GM19023 (cell line): ENCODE measurements at regions not wholly inside any gene's neighbourhood (a gene's known extent, or its start where the extent isn't known, plus 50 kb on each side); places are given as distances from the start of the nearest gene placed in this dataset.
A peak's percentile ranks its signal among the peaks of the same experiment; 100 is the strongest.
"Not testable (repeated sequence)": the region's sequence is repeated elsewhere in the genome, so short reads cannot be mapped to it uniquely, and the experiment has no call there.

ENCODE experiments used
- ATAC-seq: cut with Tn5 transposase; IDR thresholded peaks from one replicate; pipeline ENCODE4 v1.9.1; 2021; ENCODE audit warnings: mild to moderate bottlenecking, moderate library complexity; ENCODE audit not compliant: unreplicated experiment

DNA sequence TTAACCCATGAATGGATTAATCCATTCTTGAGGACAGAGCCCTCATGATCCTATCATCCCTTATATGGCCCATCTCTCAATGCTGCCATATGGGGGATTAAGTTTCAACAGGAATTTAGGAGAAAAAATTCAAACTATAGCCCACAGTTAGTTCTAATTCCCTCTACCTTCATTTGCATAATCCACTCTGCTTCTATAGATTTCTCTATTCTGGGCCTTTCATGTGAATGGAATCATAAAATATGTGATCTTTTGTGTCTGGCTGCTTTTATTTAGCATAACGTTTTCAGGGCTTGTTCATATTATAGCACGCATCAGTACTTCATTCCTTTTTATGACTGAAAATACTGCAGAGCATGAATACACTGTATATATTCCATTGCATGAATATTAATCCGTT lies 55.4 kb downstream of the CTSL start:
- no peak for ATAC-seq

DNA sequence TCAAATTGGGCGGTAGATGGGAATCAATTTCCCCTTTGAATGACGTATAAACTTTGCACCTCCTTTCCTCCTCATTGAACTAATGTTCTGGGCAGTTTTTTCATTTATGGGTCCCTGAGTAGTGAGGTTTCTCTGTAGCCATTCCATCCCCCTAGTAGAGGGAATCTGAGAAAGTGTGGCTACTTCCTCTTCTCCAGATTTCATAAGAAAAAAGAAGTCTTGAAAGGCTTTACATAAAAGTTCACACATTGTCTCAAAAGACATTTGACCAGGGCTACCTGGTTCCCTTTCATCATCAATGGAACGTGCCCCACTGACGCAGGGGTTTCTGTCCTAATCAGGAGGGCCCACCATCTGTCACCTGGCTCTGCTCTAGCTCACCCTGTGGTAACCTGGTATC lies 57.3 kb downstream of the CTSL start:
- no peak for ATAC-seq

DNA sequence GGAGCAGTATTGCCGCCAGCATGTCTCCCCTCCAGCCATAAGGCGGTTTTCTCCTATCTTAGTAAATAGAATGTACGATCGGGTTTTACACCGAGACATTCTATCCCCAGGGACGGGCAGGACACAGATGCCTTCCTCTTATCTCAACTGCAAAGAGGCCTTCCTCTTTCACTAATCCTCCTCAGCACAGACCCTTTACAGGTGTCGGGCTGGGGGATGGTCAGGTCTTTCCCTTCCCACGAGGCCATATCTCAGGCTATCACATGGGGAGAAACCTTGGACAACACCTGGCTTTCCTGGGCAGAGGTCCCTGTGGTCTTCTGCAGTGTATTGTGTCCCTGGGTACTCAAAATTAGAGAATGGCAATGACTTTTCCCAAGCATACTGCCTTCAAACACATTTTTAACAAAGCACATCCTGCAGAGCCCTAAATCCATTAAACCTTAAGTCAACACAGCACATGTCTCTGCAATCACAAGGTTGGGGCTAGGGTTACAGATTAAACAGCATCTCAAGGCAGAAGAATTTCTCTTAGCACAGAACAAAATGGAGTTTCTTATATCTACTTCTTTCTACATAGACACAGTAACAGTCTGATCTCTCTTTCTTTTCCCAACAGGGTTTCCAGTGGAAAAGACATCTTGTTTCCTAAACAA lies 59.5 kb downstream of the CTSL start:
- ATAC-seq = not testable (repeated sequence)

DNA sequence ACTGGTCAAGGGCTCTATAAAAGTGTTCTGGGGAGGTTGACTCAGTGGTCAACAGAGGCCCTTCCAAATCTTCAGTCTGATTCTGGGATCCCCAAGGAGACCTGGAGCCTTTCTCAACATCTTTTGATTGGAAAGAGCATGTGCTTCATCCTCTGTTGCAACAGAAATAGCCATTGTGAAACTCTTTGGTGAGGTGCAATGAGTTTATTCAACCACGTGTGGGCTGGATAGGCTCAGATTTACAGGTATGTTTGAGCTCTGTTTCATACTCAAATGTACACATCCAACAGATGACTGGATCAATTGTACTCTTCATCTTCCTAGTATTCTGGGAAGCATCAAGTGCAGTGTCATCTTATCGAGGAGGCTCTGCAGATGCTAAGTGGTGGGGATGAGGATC lies 60.5 kb downstream of the CTSL start:
- no peak for ATAC-seq

DNA sequence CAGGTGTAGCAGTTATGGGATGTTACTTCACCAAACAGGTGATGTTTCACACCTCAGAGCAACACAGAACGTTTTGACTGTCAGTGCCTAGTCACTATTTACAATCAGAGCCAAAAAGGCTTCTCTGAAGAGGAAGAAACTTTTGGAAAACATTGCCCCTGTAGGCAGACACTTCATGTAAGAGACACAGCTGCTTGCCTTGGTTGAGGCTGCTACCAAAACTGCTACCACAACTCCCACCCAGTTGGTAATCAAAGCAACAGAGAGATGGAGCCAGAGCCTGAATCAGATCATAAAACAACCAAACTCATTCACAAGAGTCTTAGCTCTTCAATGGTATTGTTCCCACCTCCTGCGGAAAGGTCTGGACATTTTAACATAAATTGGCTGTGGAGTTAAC lies 61.0 kb downstream of the CTSL start:
- no peak for ATAC-seq

DNA sequence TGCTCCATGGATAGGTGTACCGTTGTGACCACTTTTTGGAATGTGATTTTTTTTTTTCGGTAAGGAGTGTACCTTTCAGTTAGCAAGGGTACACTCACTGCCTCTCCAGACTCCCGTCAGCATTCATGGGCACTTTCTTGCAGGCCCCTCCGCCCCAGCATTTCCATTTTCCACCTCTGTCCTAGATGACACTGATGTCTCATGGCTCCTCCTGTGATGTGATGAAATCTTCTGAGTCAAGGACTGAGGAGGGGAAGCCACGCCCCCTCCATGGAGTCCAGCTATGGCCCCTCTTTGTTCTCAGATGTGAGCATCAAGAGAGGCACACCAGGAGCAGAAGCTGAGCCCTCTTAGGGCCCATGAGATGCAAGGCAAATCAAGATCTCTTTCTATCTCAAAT lies 61.8 kb downstream of the CTSL start:
- ATAC-seq = no peak

DNA sequence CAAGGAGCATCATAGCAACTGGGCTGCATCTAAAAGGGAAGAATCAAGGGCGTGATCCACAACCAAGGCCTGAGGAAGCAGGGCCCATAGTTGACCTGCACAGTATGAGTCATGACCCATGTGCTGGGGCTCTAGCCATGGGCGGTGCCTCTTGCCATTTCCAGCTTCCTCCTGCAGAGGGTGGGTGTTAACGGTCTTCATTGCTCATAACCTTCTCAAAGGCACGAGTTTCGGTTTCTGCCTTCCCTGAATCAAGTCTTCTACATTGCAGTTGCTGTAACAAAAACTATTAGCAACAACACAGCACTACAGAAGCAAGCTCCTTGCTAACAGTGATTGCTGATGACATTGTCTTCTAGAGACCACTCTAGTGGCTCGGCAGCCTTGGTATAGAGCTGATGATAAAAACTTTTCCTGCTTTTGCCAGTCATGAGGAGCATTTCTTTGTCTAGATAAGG lies 66.9 kb downstream of the CTSL start:
- peak; percentile 93 for ATAC-seq

DNA sequence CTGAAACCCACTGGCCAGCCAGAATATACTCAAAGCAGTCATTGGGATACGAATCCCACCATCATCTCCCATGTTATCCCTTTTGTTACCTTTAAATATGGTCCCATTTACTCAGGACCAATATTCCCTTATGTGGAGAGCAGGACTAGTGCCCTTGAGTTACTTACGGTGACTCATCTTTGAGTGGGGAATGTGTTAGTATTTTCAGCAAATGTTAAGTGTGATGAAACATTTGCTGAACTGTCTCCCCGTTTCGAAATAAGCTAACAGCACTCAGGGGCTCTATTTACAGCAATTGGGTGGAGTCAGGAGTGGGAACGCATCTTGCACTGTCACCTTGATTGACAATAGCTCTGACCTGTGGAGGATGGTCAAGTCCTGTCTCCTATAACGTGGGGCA lies 67.4 kb downstream of the CTSL start:
- no peak for ATAC-seq

DNA sequence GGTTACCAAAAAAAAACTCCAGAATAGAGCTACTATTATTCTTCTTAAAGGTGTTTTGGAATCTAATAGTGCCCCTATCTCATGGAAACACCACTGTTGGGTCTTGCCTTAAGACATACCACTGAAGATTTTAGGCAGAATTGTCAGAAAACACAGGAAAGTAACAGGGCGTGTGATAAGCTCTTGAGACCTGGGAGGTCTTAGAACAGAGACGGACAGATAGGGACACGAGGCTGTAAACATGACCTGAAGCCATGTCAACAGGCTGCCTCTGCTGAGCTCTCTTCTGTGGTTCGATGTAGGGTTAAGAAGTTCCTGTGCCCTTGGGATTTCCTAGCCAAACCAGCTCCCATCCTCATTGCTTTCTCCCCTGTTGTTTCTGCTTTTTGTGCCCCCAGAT lies 69.3 kb downstream of the CTSL start:
- ATAC-seq = no peak

DNA sequence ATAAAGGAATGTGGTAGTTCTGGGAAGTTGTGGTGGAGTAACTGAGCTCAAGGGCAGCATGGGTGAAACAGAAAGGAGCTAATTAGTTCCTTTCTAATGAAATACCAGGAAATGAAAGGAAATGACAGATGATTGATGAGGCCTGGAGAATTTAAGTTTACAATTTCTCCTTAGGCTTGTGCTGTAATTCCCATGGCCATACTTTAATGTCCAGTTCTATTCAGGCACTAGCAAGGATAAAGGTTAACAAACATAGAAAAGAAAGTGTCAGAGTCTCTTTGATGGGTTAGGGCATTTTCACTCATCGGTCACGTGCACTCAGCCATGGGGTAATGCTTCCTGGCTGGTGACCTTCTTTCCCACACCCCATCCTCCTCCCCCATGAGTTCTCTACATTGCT lies 70.3 kb downstream of the CTSL start:
- ATAC-seq = no peak

DNA sequence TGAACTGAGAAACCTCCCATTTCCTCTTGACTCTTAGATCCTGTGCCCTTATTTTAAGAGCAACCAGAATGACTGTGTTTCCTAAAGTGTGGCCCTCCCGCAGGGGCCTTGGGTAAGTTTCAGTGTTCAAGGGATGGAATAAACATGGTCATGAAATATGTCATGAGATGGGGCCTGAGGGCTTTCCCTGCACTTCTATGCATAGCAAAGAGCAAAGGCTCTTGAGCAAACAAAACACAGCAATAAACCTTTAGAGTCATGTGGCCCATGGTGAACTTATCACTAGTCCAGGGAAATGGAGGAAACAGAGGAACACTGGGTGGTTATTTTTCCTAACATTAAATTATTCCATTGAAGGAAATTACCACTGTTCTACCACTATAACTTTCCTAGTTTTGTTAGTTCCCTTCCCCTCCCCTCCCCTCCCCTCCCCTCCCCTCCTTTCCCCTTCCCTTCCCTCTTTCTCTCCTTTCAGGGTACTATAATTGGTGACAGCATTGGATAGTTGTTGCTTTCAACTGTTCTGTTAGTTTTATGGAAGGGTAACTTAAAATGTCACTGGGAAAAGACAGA lies 72.4 kb downstream of the CTSL start:
- ATAC-seq = no peak

DNA sequence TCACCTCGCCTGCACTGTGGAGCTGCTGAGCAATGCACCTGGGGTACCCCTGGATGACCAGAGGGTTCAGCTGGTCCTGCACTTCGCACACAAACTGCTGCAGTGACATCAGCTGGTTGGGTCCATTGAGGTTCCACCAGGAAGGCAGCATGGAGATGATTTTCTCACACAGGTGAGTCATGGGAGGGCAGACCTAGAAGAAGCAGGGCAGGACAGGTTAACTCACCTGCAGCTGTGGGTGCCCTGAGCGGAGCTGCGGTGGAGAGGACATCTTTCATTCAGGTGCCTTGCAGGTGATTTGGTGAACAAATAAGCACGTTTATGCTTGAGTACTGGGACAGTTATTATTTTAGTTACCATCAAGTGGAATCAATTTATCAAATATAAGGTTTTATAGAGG lies 73.6 kb downstream of the CTSL start:
- no peak for ATAC-seq

DNA sequence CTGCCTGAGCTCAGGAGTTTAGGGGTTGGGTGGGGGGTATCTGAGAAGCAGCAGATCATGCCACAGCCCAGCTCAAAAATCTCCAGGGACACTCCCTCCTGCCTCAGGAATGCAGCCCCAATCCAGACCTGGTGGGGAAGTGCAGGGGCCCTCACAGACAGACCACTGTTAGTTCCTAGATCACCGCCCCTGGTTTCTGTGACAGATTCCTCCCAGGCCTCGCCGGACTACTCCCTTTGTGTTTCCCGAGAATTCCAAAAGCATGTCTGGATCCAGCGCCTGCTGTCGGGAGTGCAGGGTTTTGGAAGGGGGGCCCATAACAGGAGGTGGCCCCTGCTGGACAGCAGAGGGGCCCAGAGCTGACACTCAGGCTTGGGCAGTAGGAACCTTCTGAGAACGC lies 74.5 kb downstream of the CTSL start:
- no peak for ATAC-seq

DNA sequence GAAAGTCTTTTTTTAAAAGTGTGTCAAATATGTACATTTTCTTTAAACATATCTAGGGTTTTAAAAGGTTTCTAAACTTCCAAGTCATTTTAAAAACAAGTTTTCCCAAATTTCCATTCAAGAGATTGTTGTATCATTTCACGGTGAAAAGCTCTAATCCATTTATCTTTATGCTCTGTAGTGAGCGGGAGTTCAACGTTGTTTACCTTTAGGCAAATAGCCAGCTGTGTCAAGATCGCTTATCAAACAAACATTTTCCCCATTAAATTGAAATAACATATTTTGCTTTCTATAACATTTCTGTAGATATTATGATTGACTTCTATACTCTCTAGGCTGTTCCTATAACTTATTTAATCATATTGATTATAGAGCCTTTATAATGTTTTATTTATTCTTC lies 75.1 kb downstream of the CTSL start:
- ATAC-seq = no peak

DNA sequence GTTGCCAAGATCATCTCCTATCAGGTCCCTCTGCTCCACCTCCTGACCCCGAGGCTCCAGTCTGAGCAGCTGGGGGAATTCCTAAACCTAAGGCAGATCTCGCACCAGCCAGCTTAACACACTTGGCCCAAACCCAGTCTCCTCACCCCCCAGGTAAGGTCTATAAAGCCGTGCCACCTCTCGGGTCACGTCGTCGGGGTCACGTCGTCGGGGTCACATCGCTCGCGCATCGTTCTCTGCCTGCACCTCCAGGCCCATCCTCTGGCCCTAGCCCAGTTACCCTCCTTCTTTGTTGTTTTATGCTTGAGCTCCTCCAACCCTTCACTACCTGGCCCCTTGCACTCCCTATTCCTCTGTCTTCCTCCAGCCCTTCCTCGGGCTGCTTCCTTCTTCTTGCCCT lies 77.2 kb downstream of the CTSL start:
- no peak for ATAC-seq

DNA sequence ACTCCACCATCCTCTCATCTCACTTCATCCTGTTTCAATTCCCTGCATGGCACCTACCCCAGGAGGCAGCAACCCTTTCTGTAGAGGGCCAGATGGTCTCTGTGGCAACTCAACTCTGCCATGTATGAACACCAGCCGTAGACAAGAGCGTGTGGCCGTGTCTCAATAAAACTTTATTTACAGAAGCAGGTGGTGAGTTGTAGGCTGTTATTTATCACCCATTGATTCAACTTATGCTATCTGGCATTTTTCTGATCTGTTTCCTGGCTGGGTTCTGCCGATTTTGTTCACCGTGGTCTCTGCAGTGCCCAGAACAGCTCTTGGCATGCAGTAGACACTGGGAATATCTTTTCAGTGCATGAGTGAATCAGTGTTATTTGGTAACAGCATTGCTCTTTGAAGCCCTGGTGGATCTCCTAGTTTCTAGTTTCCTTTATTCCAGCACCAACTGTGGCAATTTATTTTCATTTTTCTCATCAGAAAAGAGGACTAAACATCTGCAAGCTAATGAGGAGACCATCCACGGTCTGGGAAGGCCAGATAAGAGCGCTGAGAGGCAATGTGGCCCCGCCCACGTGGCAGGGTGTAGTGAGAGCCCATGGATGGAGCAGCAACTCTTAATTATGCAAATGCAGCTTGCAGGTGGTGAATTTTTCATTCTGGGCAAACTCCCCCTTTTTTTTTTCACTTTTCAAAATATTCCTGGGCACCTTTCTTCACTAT lies 77.9 kb downstream of the CTSL start:
- no peak for ATAC-seq

DNA sequence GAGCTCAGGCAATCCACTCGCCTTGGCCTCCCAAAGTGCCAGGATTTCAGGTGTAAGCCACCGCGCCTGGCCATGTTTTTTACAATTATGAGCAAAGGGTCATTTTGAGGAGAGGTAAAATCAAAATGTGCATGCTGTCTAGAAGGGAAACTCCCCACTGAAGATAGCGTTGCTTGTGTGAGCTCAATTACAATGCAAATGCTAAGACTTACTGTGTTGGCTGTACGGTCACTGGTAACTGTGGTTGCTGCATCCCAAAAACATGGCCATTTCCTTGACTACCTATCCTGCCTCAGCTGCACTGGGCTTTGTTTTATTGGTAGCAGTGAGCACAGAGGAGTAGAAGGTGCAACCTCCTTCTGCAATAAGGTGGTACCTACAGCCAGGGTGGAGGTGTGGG lies 77.4 kb upstream of the SPATA31E1 start:
- no peak for ATAC-seq

DNA sequence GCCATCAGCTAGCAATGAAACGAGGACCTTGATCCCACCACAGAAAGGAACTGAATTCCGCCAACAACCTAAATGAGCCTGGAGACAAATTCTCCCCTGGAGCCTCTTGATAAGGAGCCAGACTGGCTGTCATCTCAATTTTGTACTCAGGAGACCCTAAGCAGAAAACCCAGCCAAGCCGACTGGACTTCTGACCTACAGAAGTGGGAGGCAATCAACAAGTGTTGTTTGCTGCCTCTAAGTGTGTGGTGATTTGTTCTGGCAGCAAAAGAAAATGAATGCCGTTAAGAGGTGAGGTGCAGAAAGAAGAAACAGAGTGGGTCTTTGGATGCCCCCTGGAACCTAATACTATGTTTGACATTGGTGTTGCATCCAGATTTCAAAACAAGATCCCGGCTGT lies 72.7 kb upstream of the SPATA31E1 start:
- no peak for ATAC-seq

DNA sequence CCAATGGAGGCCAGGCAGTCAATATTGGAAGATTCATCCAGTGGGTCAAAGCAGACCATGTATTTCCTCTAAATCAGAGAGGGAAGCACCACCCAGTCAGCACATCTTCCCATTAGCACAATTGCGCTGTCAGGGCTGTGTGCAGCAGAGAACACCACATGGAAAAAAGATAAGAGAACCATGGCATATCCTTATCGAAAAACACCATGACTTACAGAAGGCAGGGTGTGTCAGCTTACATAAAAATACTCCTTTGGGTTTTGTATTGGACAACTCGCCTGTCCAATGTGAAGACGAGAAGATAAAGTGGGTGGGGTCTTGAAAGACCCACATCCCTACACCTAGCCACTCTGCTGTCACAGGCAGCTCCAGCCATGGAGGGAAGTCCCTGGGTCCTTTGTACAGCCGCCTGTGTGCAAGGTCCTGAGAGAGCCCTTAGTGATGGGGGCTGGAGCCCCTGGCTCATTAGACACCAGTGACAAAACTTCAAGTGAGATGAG lies 71.9 kb upstream of the SPATA31E1 start:
- ATAC-seq = no peak

DNA sequence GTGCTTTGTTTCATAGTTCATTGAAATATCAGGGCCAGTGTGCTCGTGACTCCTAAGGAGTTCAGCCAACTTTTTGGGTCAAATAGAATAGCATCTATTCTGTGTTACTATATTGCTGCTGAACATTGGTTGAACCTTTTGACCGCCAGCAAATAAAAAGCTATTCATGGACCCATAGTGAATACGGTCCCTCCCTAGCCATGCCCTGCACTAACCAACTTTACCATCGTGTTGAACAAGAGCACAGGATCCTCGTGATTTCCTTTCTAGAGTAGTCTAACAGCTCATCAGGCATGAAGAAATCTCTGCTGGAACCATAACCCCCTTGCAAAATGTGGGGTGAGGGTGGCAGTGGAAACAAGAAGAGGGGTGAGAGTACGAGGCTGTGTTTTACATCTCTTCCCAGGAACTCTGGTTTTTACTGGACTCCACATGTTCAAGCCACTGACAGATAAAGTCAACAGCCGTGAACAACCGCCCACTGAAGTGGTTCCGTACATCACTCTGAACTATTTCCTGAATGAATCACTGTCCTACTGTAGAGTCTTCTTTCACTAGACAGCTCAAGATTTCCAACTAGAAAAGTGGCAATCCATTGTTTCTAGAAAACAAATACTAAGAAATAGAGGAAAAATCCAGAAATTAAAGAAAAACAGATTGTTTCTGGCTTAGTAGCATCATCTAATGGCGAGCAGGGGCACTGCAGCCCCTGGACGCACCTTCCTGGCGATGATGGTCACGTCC lies 70.1 kb upstream of the SPATA31E1 start:
- no peak for ATAC-seq

DNA sequence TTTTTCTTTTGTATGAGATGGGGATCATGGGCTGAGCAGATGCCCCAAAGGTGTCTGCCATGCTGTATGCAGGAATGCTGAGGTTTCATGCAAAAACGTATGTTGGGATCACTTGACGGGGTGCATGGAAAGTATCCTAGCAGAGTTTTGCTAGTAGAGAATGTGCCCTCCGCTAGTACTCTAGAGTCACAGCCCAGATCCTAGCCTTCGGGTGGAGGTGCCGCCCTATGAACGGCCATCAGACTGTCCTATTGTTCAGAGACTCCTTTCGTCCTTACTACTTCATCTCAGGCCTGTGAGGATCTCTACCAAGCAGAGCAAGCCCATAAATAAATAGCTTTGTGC lies 69.6 kb upstream of the SPATA31E1 start:
- no peak for ATAC-seq

DNA sequence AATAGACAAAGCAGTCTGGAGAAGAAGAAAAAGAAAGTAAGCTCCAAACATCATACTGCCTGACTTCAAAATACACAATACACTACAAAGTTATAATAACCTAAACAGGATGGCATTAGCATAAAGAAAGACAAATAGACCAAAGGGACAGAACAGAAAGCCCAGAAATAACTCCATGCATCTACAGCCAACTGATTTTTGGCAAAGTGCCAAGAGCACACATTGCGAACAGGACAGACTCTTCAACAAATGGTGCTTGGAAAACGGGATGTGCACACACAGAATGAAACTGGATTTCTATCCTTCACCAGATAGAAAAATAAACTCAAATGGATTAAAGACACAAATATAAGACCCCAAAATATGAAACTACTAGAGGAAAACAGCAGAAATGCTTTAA lies 66.6 kb upstream of the SPATA31E1 start:
- ATAC-seq = no peak
